PFSK-1 (cell line): ENCODE measurements at regions not wholly inside any gene's neighbourhood (a gene's known extent, or its start where the extent isn't known, plus 50 kb on each side); places are given as distances from the start of the nearest gene placed in this dataset.

Source experiments
- POLR2AphosphoS5 ChIP-seq: IDR thresholded peaks from 2 replicates; pipeline ENCODE4 v1.6.1; 2012; ENCODE audit warnings: low read depth, mild to moderate bottlenecking, control low read depth, low read length, moderate library complexity
- SIN3A ChIP-seq: IDR thresholded peaks from 2 replicates; pipeline ENCODE4 v1.6.1; 2012; ENCODE audit warnings: mild to moderate bottlenecking, low read length, moderate library complexity, borderline replicate concordance; ENCODE audit not compliant: insufficient read depth
- TAF1 ChIP-seq: IDR thresholded peaks from 2 replicates; pipeline ENCODE4 v1.6.1; 2012; ENCODE audit warnings: low read length, control low read depth, borderline replicate concordance; ENCODE audit not compliant: insufficient read depth
- TF ChIP-seq, protein P1 (sequence below), 2 experiments: IDR thresholded peaks; 2 replicates each; pipeline versions ENCODE4 v1.6.1 to v1.8.0; 2011 to 2012; ENCODE audit warnings: low read depth in 2 of 2, low read length in 2 of 2, control low read depth in 1 of 2, inconsistent platforms in 1 of 2, mild to moderate bottlenecking in 1 of 2, moderate library complexity in 1 of 2; ENCODE audit not compliant: insufficient read depth in 1 of 2

DNA sequence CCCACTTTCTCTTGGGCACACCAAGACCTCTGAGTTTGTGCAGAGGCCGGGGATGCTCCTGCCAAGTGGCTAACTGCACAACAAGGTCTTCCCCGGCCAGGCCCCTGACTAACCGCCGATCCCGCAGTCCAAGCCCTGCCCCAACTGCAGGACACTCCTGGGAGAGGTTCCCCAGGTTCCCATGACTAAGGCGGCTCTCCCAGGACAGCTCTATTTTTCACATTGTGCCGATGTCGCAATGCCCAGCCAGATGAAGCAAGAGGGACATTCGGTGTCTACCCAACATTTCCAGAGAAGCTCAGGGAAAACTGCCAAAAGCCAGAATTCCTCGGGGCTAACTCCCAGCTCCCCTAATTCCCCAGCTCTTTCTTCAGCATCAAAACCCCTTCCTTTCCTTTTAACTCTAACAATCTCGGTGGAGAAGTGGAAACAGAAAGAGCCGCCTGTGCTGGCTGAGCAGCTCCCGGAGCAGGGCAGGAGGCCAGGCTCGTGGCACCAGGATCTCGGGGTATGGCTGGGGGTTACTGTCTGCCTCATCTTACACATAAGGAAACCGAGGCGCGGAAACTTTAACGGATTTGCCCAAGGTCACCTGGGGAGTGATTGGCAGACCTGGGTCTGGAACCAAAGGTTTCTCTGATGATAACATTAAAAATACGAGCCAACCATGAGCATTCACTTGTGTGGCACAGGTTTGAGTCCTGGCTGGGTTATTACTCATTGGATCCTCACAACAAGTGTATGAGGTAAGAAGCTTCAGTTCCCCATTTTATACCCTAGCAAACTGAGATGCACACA is 318.2 kb downstream of the BCL11B start:
- TF ChIP-seq, protein P1, sequence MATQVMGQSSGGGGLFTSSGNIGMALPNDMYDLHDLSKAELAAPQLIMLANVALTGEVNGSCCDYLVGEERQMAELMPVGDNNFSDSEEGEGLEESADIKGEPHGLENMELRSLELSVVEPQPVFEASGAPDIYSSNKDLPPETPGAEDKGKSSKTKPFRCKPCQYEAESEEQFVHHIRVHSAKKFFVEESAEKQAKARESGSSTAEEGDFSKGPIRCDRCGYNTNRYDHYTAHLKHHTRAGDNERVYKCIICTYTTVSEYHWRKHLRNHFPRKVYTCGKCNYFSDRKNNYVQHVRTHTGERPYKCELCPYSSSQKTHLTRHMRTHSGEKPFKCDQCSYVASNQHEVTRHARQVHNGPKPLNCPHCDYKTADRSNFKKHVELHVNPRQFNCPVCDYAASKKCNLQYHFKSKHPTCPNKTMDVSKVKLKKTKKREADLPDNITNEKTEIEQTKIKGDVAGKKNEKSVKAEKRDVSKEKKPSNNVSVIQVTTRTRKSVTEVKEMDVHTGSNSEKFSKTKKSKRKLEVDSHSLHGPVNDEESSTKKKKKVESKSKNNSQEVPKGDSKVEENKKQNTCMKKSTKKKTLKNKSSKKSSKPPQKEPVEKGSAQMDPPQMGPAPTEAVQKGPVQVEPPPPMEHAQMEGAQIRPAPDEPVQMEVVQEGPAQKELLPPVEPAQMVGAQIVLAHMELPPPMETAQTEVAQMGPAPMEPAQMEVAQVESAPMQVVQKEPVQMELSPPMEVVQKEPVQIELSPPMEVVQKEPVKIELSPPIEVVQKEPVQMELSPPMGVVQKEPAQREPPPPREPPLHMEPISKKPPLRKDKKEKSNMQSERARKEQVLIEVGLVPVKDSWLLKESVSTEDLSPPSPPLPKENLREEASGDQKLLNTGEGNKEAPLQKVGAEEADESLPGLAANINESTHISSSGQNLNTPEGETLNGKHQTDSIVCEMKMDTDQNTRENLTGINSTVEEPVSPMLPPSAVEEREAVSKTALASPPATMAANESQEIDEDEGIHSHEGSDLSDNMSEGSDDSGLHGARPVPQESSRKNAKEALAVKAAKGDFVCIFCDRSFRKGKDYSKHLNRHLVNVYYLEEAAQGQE (IDR thresholded peaks at IDR 0.05; ENCODE audit: insufficient read depth in 1 of 2, low read depth in 2 of 2, low read length in 2 of 2) = no peak
- TF ChIP-seq TAF1 (no peak), SIN3A (no peak), POLR2AphosphoS5 (no peak)
